ENCODE measurements at regions not wholly inside any gene's neighbourhood (a gene's known extent, or its start where the extent isn't known, plus 50 kb on each side); places are given as distances from the start of the nearest gene placed in this dataset.

GRCh38 chr1:218742467-218743262 lies 397.5 kb downstream of the TGFB2 start:
- no peak for TF ChIP-seq FOXA1 (IDR thresholded peaks at IDR 0.05; ENCODE audit: borderline replicate concordance)
- TF ChIP-seq POLR2AphosphoS5 (IDR thresholded peaks at IDR 0.05; ENCODE audit: control insufficient read depth, insufficient read depth, low read depth, low read length): no peak
- TF ChIP-seq SPI1 (IDR thresholded peaks at IDR 0.05; ENCODE audit: borderline replicate concordance, low read depth, low read length): no peak
- TF ChIP-seq SMAD4 (CRISPR knock-in tag; conservative IDR thresholded peaks at IDR 0.05): no peak
- no peak for TF ChIP-seq HNRNPUL1 (IDR thresholded peaks at IDR 0.05; ENCODE audit: low read length)
- TF ChIP-seq ZNF449 (CRISPR knock-in tag; IDR thresholded peaks at IDR 0.05): no peak
- no peak for TF ChIP-seq HMG20A (CRISPR knock-in tag; conservative IDR thresholded peaks at IDR 0.05)
- no peak for TF ChIP-seq CTCF (IDR thresholded peaks at IDR 0.05 in 2 of 3, conservative IDR thresholded peaks at IDR 0.05 in 1 of 3; ENCODE audit: insufficient read depth in 2 of 3, low read depth in 1 of 3, low read length in 3 of 3)
